ENCODE measurements at regions not wholly inside any gene's neighbourhood (a gene's known extent, or its start where the extent isn't known, plus 50 kb on each side); places are given as distances from the start of the nearest gene placed in this dataset.

GRCh38 chr5:123681061-123681460 lies 169.1 kb downstream of the CSNK1G3 start:
- ChIA-PET POLR2A (ENCODE audit: low non-redundant PET) (no interaction called here), CTCF (no interaction called here)
- H3K27ac ChIP-seq (ENCODE audit: low read depth, low read length, poor library complexity, severe bottlenecking), result no peak overlapping the region
- no peaks in the 10 kb centered on the region for H3K36me3 ChIP-seq (ENCODE audit: insufficient read depth, low read length, poor library complexity, severe bottlenecking)
- no TSS peak for BruUV-seq (replicated peaks)
- no peak for DNase-seq (ENCODE audit: low spot score)
- H3K4me1 ChIP-seq (ENCODE audit: insufficient read depth, low read length, poor library complexity, severe bottlenecking), result no peaks in the 10 kb centered on the region
- no peak overlapping the region for H3K4me3 ChIP-seq (ENCODE audit: low read depth, low read length, poor library complexity, severe bottlenecking)
- H3K9me3 ChIP-seq (ENCODE audit: low read depth, low read length, poor library complexity, severe bottlenecking), result peaks cover 18% of the 10 kb centered on the region
- no peaks in the 10 kb centered on the region for H3K27me3 ChIP-seq (replicated peaks; ENCODE audit: insufficient read depth, low read depth, low read length, poor library complexity)
- no peak for TF ChIP-seq EZH2 (IDR thresholded peaks at IDR 0.05; ENCODE audit: borderline replicate concordance, low read depth, low read length, poor library complexity, severe bottlenecking)
- intact Hi-C loops (cut with micrococcal nuclease; ENCODE audit: unreplicated experiment), result no loop called here

- no peak for DNase-seq (ENCODE audit: low spot score)
- H3K4me1 ChIP-seq (ENCODE audit: insufficient read depth, low read length, poor library complexity, severe bottlenecking), result peaks cover 7% of the 10 kb centered on the region
- POLR2A ChIA-PET (ENCODE audit: low non-redundant PET), result no interaction called here
- no peak overlapping the region for H3K4me3 ChIP-seq (ENCODE audit: low read depth, low read length, poor library complexity, severe bottlenecking)
- CTCF ChIA-PET, result no interaction called here
- intact Hi-C loops (cut with micrococcal nuclease; ENCODE audit: unreplicated experiment), result loop anchor here (5.0 to 10.0 kb wide), 4 partner anchors 204 to 1232 kb away; no protein-coding TSS in a partner anchor
- BruUV-seq (replicated peaks), result no TSS peak
- no peak overlapping the region for H3K27ac ChIP-seq (ENCODE audit: low read depth, low read length, poor library complexity, severe bottlenecking)
- no peaks in the 10 kb centered on the region for H3K9me3 ChIP-seq (ENCODE audit: low read depth, low read length, poor library complexity, severe bottlenecking)
- no peaks in the 10 kb centered on the region for H3K36me3 ChIP-seq (ENCODE audit: insufficient read depth, low read length, poor library complexity, severe bottlenecking)
- no peak for TF ChIP-seq CTCF (conservative IDR thresholded peaks at IDR 0.05; ENCODE audit: low read depth, low read length)
- no peak for TF ChIP-seq EZH2 (IDR thresholded peaks at IDR 0.05; ENCODE audit: borderline replicate concordance, low read depth, low read length, poor library complexity, severe bottlenecking)
- no peaks in the 10 kb centered on the region for H3K27me3 ChIP-seq (replicated peaks; ENCODE audit: insufficient read depth, low read depth, low read length, poor library complexity)
Measured at GRCh38 chr5:123673107-123673506, 161.1 kb downstream of the CSNK1G3 start.

GRCh38 chr5:123671711-123672456 lies 159.9 kb downstream of the CSNK1G3 start:
- intact Hi-C loops (cut with micrococcal nuclease; ENCODE audit: unreplicated experiment), result loop anchor here (5.0 to 10.0 kb wide), 4 partner anchors 205 to 1233 kb away; no protein-coding TSS in a partner anchor
- Histone ChIP-seq H3K27ac (ENCODE audit: low read depth, low read length, poor library complexity, severe bottlenecking) (no peak overlapping the region), H3K36me3 (ENCODE audit: insufficient read depth, low read length, poor library complexity, severe bottlenecking) (no peaks in the 10 kb centered on the region), H3K9me3 (ENCODE audit: low read depth, low read length, poor library complexity, severe bottlenecking) (no peaks in the 10 kb centered on the region), H3K27me3 (replicated peaks; ENCODE audit: insufficient read depth, low read depth, low read length, poor library complexity) (no peaks in the 10 kb centered on the region), H3K4me3 (ENCODE audit: low read depth, low read length, poor library complexity, severe bottlenecking) (no peak overlapping the region), H3K4me1 (ENCODE audit: insufficient read depth, low read length, poor library complexity, severe bottlenecking) (peaks cover 7% of the 10 kb centered on the region)
- POLR2A ChIA-PET (ENCODE audit: low non-redundant PET), result interaction anchor here (0.6 kb wide), 1 partner anchor 362 kb away, joined by 4 read pairs; no protein-coding TSS in a partner anchor
- no peak for TF ChIP-seq CTCF (conservative IDR thresholded peaks at IDR 0.05; ENCODE audit: low read depth, low read length)
- no peak for TF ChIP-seq EZH2 (IDR thresholded peaks at IDR 0.05; ENCODE audit: borderline replicate concordance, low read depth, low read length, poor library complexity, severe bottlenecking)
- CTCF ChIA-PET, result interaction anchor here (0.6 kb wide), 1 partner anchor 1604 kb away, joined by 4 read pairs; no protein-coding TSS in a partner anchor
- no peak for DNase-seq (ENCODE audit: low spot score)
- no TSS peak for BruUV-seq (replicated peaks)
